Smooth muscle cell (in vitro differentiated cells): ENCODE measurements at regions not wholly inside any gene's neighbourhood (a gene's known extent, or its start where the extent isn't known, plus 50 kb on each side); places are given as distances from the start of the nearest gene placed in this dataset.

ENCODE experiments used
- DNase-seq: peaks from one replicate; lab custom pipeline; 2025; ENCODE audit not compliant: unreplicated experiment; lab: John Stamatoyannopoulos, UW
- H2AFZ ChIP-seq: fragments of 200-600 bp; sonication (generic); 2 replicates; pipeline ENCODE4 v1.6.0; 2016; ENCODE audit warnings: antibody characterized with exemption, low read depth, mild to moderate bottlenecking
- H3F3A ChIP-seq: fragments of 200-600 bp; sonication (generic); 2 replicates; pipeline ENCODE4 v1.6.0; 2017; ENCODE audit warnings: antibody characterized with exemption, low read depth
- H3K27ac ChIP-seq: fragments of 200-600 bp; sonication (generic); 2 replicates; pipeline ENCODE4 v1.5.1; 2016; ENCODE audit warnings: low read depth, mild to moderate bottlenecking
- H3K27me3 ChIP-seq: fragments of 200-600 bp; sonication (generic); 2 replicates; pipeline ENCODE4 v1.6.1; 2016; ENCODE audit warnings: low read depth, mild to moderate bottlenecking
- H3K36me3 ChIP-seq: fragments of 200-600 bp; sonication (generic); 2 replicates; pipeline ENCODE4 v1.5.1; 2016; ENCODE audit warnings: low read depth
- H3K4me1 ChIP-seq: fragments of 200-600 bp; sonication (generic); 2 replicates; pipeline ENCODE4 v1.5.1; 2016; ENCODE audit warnings: low read depth
- H3K4me2 ChIP-seq: fragments of 200-600 bp; sonication (generic); 2 replicates; pipeline ENCODE4 v1.6.0; 2016; ENCODE audit warnings: mild to moderate bottlenecking
- H3K4me3 ChIP-seq: fragments of 200-600 bp; sonication (generic); 2 replicates; pipeline ENCODE4 v1.5.1; 2016; ENCODE audit warnings: mild to moderate bottlenecking
- H3K79me2 ChIP-seq: fragments of 200-600 bp; sonication (generic); 2 replicates; pipeline ENCODE4 v1.6.0; 2016; ENCODE audit warnings: low read depth, mild to moderate bottlenecking
- H3K9ac ChIP-seq: fragments of 200-600 bp; sonication (generic); 2 replicates; pipeline ENCODE4 v1.6.0; 2016; ENCODE audit warnings: low read depth
- H3K9me3 ChIP-seq: fragments of 200-600 bp; sonication (generic); replicated peaks from 2 replicates; pipeline ENCODE4 v1.5.1; 2016; ENCODE audit warnings: low read depth
- H4K20me1 ChIP-seq: fragments of 200-600 bp; sonication (generic); 2 replicates; pipeline ENCODE4 v1.6.0; 2016; ENCODE audit warnings: low read depth
- WGBS: methylation state at CpG from one replicate; pipeline ENCODE4 v1.1.7; 2016; ENCODE audit warnings: low lambda C conversion rate; 5-methylcytosine and 5-hydroxymethylcytosine counted together
- TF ChIP-seq, protein P1 (sequence below): fragments of 200-600 bp; sonication (generic); IDR thresholded peaks from 2 replicates; pipeline ENCODE4 v1.5.1; 2017; ENCODE audit warnings: borderline replicate concordance, mild to moderate bottlenecking, antibody characterized with exemption; ENCODE audit not compliant: insufficient read depth, poor library complexity, severe bottlenecking

DNA sequence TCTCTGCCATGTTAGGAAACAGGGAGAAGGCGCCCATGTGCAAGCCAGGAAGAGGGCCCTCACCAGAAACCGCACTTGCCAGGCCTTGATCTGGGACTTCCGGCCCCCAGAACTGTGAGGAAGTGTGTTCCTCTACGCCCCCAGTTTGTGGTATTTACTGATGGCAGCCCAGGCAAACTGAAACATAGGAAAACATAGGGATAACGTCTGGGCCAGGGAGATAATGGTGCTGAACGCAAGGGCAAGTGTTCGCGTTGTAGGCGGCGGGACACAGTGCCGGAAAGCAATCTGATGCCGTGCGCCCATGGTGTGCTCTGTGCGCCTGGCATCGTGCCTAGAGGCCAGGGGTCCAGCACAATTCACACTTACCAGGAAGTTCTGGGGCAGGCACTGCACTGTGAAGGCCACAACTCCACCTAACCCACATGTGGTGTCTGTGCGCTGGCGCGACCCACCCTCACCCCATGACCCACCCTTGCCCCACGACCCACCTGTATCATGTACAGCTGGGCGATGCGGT is 53.6 kb downstream of the ARL6IP4 start:
- no peaks in the 10 kb centered on the region for H4K20me1 ChIP-seq
- H3K9ac ChIP-seq: peak overlapping the region; percentile 53
- H3K9me3 ChIP-seq: no peaks in the 10 kb centered on the region
- no peaks in the 10 kb centered on the region for H3K27me3 ChIP-seq
- H3K79me2 ChIP-seq: no peaks in the 10 kb centered on the region
- H3K4me3 ChIP-seq: no peak overlapping the region
- TF ChIP-seq, protein P1, sequence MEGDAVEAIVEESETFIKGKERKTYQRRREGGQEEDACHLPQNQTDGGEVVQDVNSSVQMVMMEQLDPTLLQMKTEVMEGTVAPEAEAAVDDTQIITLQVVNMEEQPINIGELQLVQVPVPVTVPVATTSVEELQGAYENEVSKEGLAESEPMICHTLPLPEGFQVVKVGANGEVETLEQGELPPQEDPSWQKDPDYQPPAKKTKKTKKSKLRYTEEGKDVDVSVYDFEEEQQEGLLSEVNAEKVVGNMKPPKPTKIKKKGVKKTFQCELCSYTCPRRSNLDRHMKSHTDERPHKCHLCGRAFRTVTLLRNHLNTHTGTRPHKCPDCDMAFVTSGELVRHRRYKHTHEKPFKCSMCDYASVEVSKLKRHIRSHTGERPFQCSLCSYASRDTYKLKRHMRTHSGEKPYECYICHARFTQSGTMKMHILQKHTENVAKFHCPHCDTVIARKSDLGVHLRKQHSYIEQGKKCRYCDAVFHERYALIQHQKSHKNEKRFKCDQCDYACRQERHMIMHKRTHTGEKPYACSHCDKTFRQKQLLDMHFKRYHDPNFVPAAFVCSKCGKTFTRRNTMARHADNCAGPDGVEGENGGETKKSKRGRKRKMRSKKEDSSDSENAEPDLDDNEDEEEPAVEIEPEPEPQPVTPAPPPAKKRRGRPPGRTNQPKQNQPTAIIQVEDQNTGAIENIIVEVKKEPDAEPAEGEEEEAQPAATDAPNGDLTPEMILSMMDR: no peak
- WGBS: 91% methylated on average over 21 of the region's 21 CpGs
- no peak overlapping the region for H3K4me2 ChIP-seq
- no peaks in the 10 kb centered on the region for H3K36me3 ChIP-seq
- no peaks in the 10 kb centered on the region for H3K4me1 ChIP-seq
- H2AFZ ChIP-seq: no peak overlapping the region
- H3K27ac ChIP-seq: peak overlapping the region; percentile 62
- H3F3A ChIP-seq: peaks cover 7% of the 10 kb centered on the region
- DNase-seq: no peak

- H3K4me2 ChIP-seq: no peak overlapping the region
- no peak for DNase-seq
- no peaks in the 10 kb centered on the region for H3K4me1 ChIP-seq
- no peaks in the 10 kb centered on the region for H3K36me3 ChIP-seq
- no peaks in the 10 kb centered on the region for H3K79me2 ChIP-seq
- H4K20me1 ChIP-seq: no peaks in the 10 kb centered on the region
- H3K4me3 ChIP-seq: no peak overlapping the region
- no peak overlapping the region for H2AFZ ChIP-seq
- H3K27me3 ChIP-seq: no peaks in the 10 kb centered on the region
- peaks cover 7% of the 10 kb centered on the region for H3F3A ChIP-seq
- no peaks in the 10 kb centered on the region for H3K9me3 ChIP-seq
- 92% methylated on average over 3 of the region's 3 CpGs for WGBS
- no peak overlapping the region for H3K9ac ChIP-seq
- TF ChIP-seq, protein P1: no peak
- no peak overlapping the region for H3K27ac ChIP-seq
These were observed 53.0 kb downstream of the ARL6IP4 start for GRCh38 chr12:123033392-123034021.

- Histone ChIP-seq H3F3A (peaks cover 7% of the 10 kb centered on the region), H3K27ac (no peak overlapping the region), H3K79me2 (no peaks in the 10 kb centered on the region), H3K4me2 (no peak overlapping the region), H3K4me1 (no peaks in the 10 kb centered on the region), H3K36me3 (no peaks in the 10 kb centered on the region), H3K9me3 (no peaks in the 10 kb centered on the region), H3K4me3 (no peak overlapping the region), H3K9ac (no peak overlapping the region), H4K20me1 (no peaks in the 10 kb centered on the region), H2AFZ (no peak overlapping the region), H3K27me3 (no peaks in the 10 kb centered on the region)
- TF ChIP-seq, protein P1: no peak
- no peak for DNase-seq
- WGBS: 93% methylated on average over 8 of the region's 8 CpGs
These were observed 52.4 kb downstream of the ARL6IP4 start for GRCh38 chr12:123032736-123033391.
